Caco-2 (cell line): ENCODE measurements at regions not wholly inside any gene's neighbourhood (a gene's known extent, or its start where the extent isn't known, plus 50 kb on each side); places are given as distances from the start of the nearest gene placed in this dataset.

Source experiments
- BruUV-seq: library from RNA; stranded (reverse); fragments of 400-500 nt; replicated peaks from 2 replicates; lab custom pipeline; 2021; lab: Mats Ljungman, UMichigan
- CTCF ChIA-PET: fragments of 300-600 bp; sonication (Branson Sonifier 250); formaldehyde crosslinking; loops from one replicate; lab custom pipeline; 2022; ENCODE audit warnings: antibody characterized with exemption; lab: Charles Lee
- POLR2A ChIA-PET: fragments of 300-600 bp; sonication (Branson Sonifier 250); formaldehyde crosslinking; loops from one replicate; lab custom pipeline; 2022; ENCODE audit warnings: antibody characterized with exemption; lab: Charles Lee
- DNase-seq, 2 experiments: peaks; one replicate each; pipeline versions ENCODE4 v3.0.0 to v3.0.0-alpha.2; 2020 to 2022
- H3K27me3 ChIP-seq: replicated peaks from 2 replicates; pipeline ENCODE4 v1.6.0; 2011; ENCODE audit warnings: low read length; ENCODE audit not compliant: control insufficient read depth, insufficient read depth
- H3K36me3 ChIP-seq: 2 replicates; pipeline ENCODE4 v1.5.1; 2011; ENCODE audit warnings: low read length; ENCODE audit not compliant: control insufficient read depth, insufficient read depth
- H3K4me1 ChIP-seq: fragments of 250-450 bp; sonication (Bioruptor Pico); 2 replicates; pipeline ENCODE4 v1.5.1; 2020; ENCODE audit warnings: mild to moderate bottlenecking
- H3K4me3 ChIP-seq: 2 replicates; pipeline ENCODE4 v1.5.1; 2011; ENCODE audit warnings: low read depth, mild to moderate bottlenecking, control low read depth, low read length
- H3K9me3 ChIP-seq: fragments of 250-450 bp; sonication (Bioruptor Pico); 2 replicates; pipeline ENCODE4 v1.5.1; 2020; ENCODE audit warnings: mild to moderate bottlenecking, moderate library complexity
- H3K27ac Mint-ChIP-seq: one replicate; pipeline ENCODE4 v1.8.0; 2022; ENCODE audit warnings: mixed read lengths; ENCODE audit not compliant: unreplicated experiment
- H3K27me3 Mint-ChIP-seq: one replicate; pipeline ENCODE4 v1.8.0; 2022; ENCODE audit warnings: mixed read lengths; ENCODE audit not compliant: insufficient read depth, unreplicated experiment
- H3K36me3 Mint-ChIP-seq: one replicate; pipeline ENCODE4 v1.8.0; 2022; ENCODE audit warnings: mild to moderate bottlenecking, mixed read lengths; ENCODE audit not compliant: insufficient read depth, unreplicated experiment
- H3K4me1 Mint-ChIP-seq: one replicate; pipeline ENCODE4 v1.8.0; 2022; ENCODE audit warnings: low read depth, mixed read lengths; ENCODE audit not compliant: unreplicated experiment
- H3K4me3 Mint-ChIP-seq: one replicate; pipeline ENCODE4 v1.8.0; 2022; ENCODE audit warnings: mild to moderate bottlenecking, moderate library complexity, mixed read lengths; ENCODE audit not compliant: unreplicated experiment
- H3K9me3 Mint-ChIP-seq: one replicate; pipeline ENCODE4 v1.8.0; 2022; ENCODE audit warnings: mixed read lengths; ENCODE audit not compliant: unreplicated experiment
- CTCF ChIP-seq, 2 experiments: fragments of 200-600 bp in 1 of 2; IDR thresholded peaks; 1 replicate in 1 of 2; 2 replicates in 1 of 2; pipeline versions ENCODE4 v1.5.1 to v1.8.0; 2011 to 2022; ENCODE audit warnings: antibody characterized with exemption in 1 of 2, control low read depth in 1 of 2, inconsistent platforms in 1 of 2, low read depth in 1 of 2, low read length in 1 of 2, mild to moderate bottlenecking in 1 of 2, moderate library complexity in 1 of 2; ENCODE audit not compliant: insufficient read depth in 1 of 2, severe bottlenecking in 1 of 2, unreplicated experiment in 1 of 2
- intact Hi-C: fragments of 100-400 bp; cut with micrococcal nuclease; formaldehyde crosslinking; loops from one replicate; pipeline ENCODE4 v1.10.0; 2022; ENCODE audit not compliant: unreplicated experiment

DNA sequence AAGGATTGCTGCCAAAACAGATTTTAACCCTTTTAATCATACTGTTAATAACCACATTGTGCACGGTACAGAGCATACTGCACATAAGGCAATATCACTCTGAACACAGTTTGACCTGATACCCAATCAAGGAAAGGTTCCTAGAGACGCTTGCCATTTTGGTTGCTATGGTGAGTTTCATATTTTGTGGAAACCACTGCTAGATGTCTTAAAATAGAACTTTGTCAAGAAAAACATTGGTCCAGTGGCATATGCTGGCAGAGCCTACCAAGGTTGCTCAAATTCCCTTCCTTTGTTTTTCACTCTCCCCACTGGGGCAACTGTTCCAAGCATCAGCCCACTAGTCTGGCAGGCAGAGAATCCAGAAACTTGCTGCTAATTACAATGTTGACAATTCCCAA lies 114.8 kb upstream of the DPYD start:
- intact Hi-C loops = no loop called here
- no peaks in the 10 kb centered on the region for H3K27me3 Mint-ChIP-seq
- H3K36me3 ChIP-seq = no peaks in the 10 kb centered on the region
- ChIA-PET POLR2A (no interaction called here), CTCF (no interaction called here)
- H3K36me3 Mint-ChIP-seq = no peaks in the 10 kb centered on the region
- H3K4me1 Mint-ChIP-seq = peaks cover 11% of the 10 kb centered on the region
- H3K4me3 Mint-ChIP-seq = no peak overlapping the region
- H3K4me1 ChIP-seq = 0 out of 2 replicates have a peak, but pooled peaks cover 3% of the 10 kb centered on the region
- H3K9me3 Mint-ChIP-seq = no peaks in the 10 kb centered on the region
- no peaks in the 10 kb centered on the region for H3K27me3 ChIP-seq
- H3K27ac Mint-ChIP-seq = no peak overlapping the region
- TF ChIP-seq CTCF (IDR thresholded peaks at IDR 0.05; ENCODE audit: insufficient read depth in 1 of 2, low read depth in 1 of 2, low read length in 1 of 2, severe bottlenecking in 1 of 2, unreplicated experiment in 1 of 2) = no peak
- DNase-seq = no peak
- H3K4me3 ChIP-seq = no peak overlapping the region
- H3K9me3 ChIP-seq = no peaks in the 10 kb centered on the region
- BruUV-seq = no TSS peak

DNA sequence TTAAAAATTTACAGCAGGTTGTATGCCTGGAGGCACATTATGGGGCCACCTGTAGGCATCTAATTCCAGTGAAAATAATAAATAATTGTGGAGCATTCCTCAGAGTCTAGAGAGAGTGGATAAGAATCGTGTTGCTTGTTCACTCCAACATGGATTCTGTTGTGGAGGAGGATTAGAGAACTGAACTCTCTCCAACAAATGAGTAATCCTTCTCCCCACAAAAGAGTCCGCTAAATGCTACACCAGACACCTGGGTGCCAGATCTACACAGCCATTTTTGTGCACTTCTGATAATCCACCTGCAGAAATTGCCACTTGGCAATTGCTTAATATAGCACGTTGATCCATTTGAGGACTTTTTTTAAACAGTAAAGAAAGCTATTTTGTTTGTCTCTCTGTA lies 113.7 kb upstream of the DPYD start:
- Mint-ChIP-seq H3K4me1 (peaks cover 11% of the 10 kb centered on the region), H3K27ac (no peak overlapping the region), H3K9me3 (no peaks in the 10 kb centered on the region), H3K27me3 (no peaks in the 10 kb centered on the region), H3K36me3 (no peaks in the 10 kb centered on the region), H3K4me3 (no peak overlapping the region)
- ChIA-PET POLR2A (no interaction called here), CTCF (no interaction called here)
- Histone ChIP-seq H3K4me3 (no peak overlapping the region), H3K9me3 (no peaks in the 10 kb centered on the region), H3K4me1 (0 out of 2 replicates have a peak, but pooled peaks cover 3% of the 10 kb centered on the region), H3K36me3 (no peaks in the 10 kb centered on the region), H3K27me3 (no peaks in the 10 kb centered on the region)
- TF ChIP-seq CTCF (IDR thresholded peaks at IDR 0.05; ENCODE audit: insufficient read depth in 1 of 2, low read depth in 1 of 2, low read length in 1 of 2, severe bottlenecking in 1 of 2, unreplicated experiment in 1 of 2) = no peak
- intact Hi-C loops = no loop called here
- no TSS peak for BruUV-seq
- DNase-seq = no peak

DNA sequence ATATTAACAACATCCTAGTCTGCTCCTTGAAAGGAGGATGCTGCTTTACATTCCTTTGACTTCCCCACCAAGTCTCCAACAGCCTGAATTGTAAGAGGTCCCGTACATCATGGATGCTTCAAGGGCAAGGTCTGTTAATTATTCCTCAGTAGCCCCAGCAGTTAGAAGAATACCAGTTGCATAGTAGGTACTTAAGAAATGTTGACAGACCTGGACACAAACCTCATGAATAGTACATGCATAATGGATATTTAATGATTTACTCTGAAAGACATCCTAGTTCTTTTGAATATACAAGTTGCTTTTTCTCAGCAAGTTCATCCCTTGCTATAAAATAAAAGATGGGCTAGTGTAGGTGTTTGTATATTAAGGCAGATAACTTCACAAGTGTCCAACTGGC lies 112.1 kb upstream of the DPYD start:
- H3K4me3 Mint-ChIP-seq = no peak overlapping the region
- CTCF ChIA-PET = no interaction called here
- no peaks in the 10 kb centered on the region for H3K9me3 ChIP-seq
- POLR2A ChIA-PET = no interaction called here
- no peak for TF ChIP-seq CTCF (IDR thresholded peaks at IDR 0.05; ENCODE audit: insufficient read depth in 1 of 2, low read depth in 1 of 2, low read length in 1 of 2, severe bottlenecking in 1 of 2, unreplicated experiment in 1 of 2)
- no peaks in the 10 kb centered on the region for H3K36me3 Mint-ChIP-seq
- BruUV-seq = no TSS peak
- H3K9me3 Mint-ChIP-seq = no peaks in the 10 kb centered on the region
- no peaks in the 10 kb centered on the region for H3K27me3 Mint-ChIP-seq
- no peaks in the 10 kb centered on the region for H3K36me3 ChIP-seq
- 0 out of 2 replicates have a peak, but pooled peaks cover 3% of the 10 kb centered on the region for H3K4me1 ChIP-seq
- no peak overlapping the region for H3K4me3 ChIP-seq
- intact Hi-C loops = no loop called here
- DNase-seq = no peak
- H3K4me1 Mint-ChIP-seq = peaks cover 11% of the 10 kb centered on the region
- no peak overlapping the region for H3K27ac Mint-ChIP-seq
- H3K27me3 ChIP-seq = no peaks in the 10 kb centered on the region
